GM21717 (cell line): ENCODE measurements at regions not wholly inside any gene's neighbourhood (a gene's known extent, or its start where the extent isn't known, plus 50 kb on each side); places are given as distances from the start of the nearest gene placed in this dataset.
A peak's percentile ranks its signal among the peaks of the same experiment; 100 is the strongest.
"Not testable (repeated sequence)": the region's sequence is repeated elsewhere in the genome, so short reads cannot be mapped to it uniquely, and the experiment has no call there.

ENCODE experiments used
- ATAC-seq: cut with Tn5 transposase; IDR thresholded peaks from one replicate; pipeline ENCODE4 v1.9.1; 2021; ENCODE audit warnings: mild to moderate bottlenecking, moderate library complexity; ENCODE audit not compliant: unreplicated experiment

DNA sequence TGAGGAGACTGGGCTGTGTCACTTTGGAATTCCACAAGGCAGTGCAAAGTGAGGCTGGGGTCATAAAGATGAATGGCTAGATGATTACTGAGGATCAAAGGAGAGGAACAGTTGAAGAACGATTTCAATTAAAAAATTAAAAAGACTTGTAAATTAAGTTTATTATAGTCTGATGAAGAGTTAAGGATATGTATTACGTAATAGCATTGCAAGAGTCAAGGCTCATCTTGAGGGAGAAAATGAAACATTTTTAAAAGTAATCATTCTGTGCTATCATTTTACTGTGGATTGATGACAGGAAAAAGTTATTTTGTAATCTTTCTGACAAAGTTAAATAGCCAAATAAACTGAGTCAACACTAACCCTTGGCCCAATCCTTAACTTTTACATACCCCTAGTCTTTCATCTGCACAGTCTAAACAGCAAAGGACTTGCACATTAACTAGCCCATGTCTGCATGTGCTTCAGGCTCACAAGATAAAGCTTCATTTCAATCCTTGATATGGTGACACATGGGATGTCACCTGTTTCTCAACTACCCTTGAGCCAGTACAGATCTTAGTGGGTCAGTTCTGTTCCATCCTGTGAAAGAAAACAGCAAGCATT is 465.5 kb upstream of the CTSO start:
- ATAC-seq, result no peak

DNA sequence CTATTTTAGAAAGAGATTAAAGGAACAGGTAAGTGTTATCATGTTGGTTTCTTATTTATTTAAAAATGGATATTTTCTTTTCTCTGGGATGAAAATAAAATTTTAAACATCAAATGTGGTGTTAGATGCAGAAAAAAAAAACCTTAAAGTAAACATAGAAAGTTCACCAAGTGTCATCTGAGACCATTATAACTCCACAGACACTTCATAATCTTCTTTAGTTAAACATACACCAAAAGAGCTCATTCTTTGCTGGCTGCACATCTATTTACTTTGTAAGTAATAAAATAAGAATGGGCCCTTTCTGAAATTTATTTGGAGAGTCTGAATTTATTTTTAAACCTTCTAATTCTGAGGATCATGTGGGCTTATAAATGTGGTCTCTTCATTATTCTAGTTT is 460.7 kb upstream of the CTSO start:
- no peak for ATAC-seq

DNA sequence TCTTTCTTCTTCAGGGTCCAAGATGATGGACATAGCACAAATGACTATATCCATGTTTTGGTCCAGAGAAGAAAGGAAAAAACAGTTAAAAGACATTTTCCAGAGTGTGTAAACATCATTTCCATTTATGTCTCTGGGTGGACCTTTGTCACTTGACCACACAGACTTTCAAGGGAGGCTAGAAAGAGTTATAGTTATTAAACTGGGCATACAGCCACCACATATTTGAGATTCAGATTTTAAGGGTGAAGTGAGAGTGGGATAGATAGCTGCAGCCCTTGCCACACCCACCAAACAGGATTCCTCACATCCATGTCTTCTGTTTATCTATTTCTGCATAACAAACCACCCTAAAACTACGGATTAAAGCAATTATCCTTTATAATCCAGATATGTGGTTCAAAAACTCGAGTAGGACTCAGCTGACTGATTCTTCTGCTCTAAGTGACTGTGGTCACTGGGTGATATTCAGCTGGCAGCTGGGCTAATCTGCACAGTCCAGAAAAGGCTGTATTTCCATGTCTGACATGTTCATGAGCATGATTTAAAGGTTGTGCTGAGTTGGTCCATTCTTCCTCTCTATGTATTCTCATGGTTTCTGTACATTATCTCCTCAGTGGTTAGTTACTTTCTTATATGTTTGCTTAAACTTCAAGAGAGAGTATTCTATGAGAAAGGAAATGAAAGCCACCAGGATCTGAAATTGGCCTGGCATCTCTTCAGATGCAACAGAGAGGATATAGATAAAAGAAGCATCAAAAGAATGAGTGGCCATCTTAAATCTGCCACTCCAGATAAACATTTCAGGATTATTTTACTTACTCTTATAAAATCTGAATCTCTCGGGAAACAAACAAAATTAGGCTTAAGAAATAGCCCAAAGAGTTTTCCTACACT is 459.8 kb upstream of the CTSO start:
- ATAC-seq, result no peak

- ATAC-seq, result no peak
Measured at GRCh38 chr4:156411531-156411930, 457.9 kb upstream of the CTSO start.

DNA sequence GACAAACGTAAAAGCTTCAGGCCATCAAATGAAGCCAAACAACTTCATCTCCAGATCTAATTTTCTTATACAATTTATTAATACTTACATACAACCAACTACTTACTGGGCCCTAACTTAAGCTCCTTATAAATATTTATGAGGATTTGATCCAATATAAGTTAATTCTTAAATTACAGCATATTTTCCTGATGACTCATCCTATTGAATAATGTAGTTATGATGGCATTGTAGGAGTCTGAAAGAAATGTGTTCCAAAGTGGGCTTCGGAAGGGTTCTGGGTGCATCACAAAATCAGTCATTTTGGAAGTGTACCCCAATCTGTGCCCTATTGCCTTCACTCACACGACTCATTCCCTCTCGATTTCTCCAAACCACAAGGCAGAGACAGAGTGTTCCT is 455.1 kb upstream of the CTSO start:
- ATAC-seq, result no peak

GRCh38 chr4:156401371-156401770 is 447.7 kb upstream of the CTSO start:
- ATAC-seq, result no peak

GRCh38 chr4:156396534-156396933 is 442.9 kb upstream of the CTSO start:
- no peak for ATAC-seq

DNA sequence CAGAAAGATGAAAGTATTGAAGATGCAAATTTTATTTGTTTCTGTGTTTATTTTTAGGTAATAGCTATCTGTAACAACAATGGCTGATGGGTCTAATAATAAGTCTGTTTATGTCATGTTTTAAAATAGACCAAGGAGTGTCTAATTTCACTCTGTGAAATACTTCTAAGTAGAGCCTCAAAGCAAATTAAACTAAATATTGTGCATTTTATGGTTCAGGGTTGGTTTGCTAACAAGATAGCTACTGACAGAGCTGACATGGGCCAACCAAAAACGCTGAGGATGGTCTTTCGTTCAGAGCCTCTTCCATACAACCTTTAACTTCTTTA is 437.6 kb upstream of the CTSO start:
- peak; percentile 46 for ATAC-seq

DNA sequence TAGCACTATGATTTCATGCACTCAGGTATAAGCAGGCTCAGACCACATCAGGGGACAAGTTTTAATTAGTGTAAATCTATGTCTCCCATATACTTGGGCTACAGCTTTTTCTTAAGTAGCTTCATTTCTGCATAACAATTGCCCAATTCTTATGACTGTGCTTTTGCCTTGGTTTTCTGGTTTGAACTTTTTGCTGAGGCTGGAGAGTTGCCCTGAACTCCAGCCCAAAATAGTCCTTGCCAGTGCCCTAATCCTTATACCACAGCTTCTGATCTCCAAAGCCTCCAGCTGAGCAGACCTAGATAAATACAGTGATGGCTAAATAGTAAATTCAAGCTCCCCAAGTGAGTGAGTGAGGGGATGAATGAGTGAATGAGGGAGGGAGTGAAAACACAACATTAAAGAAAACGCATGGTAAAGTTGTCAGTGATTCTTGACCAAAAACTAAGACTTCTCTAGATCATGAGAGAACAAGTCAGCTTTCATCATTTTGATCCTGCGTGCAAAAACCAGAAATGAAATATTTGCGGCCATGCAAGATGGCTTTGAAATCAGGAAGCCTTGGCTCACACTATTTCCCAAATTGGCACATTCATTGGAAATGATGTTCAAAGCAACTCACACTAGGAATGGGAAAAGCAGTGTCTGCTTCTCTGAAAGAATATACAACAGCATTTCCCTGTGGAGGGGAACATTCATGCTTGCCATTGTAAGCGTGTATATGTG is 437.1 kb upstream of the CTSO start:
- ATAC-seq, result peak; percentile 9

DNA sequence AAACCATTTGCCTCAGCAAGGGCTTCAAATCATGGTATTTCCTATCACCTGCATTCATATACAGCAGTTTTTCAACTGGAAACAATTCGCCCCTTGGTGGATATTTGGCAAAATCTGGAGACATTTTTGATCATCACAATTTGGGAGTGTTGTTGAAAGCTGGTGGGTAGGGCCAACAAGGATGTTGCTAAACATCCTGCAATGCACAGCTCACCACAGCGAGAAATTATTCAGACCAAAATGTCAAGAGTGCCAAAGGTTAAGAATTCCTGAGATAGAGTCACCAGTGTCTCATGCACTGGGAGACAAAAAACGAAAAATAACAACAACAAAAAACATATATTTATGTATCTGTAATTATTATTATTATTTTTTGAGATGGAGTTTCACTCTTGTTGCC is 435.2 kb upstream of the CTSO start:
- no peak for ATAC-seq

DNA sequence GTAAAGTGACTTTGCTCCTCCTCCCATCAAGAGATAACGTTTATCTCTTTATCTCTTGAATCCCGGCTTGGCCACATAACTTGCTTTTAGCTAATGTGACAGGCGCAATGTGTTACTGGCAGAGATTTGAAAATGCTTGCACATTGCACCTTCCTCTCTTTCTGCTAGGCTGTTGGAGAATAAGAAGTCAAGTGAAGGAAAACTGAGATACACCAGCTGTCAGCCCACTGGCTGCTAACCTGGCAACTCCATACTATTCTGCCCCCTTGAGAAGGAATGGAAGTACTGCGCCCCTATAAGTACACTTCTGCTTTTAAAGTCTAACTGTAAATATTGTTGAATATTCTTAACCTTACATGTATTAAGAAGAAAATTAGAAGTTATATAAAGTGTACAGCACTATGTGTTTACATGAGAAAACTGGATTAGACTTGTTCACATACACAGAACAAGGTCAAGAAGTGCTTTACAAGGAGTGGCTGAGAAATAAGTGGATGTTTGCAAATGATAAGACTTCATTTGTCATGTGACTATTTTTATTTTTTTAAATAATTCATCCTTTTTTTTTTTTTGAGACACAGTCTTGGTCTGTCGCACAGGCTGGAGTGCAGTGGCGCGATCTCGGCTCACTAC is 424.5 kb upstream of the CTSO start:
- ATAC-seq, result no peak

DNA sequence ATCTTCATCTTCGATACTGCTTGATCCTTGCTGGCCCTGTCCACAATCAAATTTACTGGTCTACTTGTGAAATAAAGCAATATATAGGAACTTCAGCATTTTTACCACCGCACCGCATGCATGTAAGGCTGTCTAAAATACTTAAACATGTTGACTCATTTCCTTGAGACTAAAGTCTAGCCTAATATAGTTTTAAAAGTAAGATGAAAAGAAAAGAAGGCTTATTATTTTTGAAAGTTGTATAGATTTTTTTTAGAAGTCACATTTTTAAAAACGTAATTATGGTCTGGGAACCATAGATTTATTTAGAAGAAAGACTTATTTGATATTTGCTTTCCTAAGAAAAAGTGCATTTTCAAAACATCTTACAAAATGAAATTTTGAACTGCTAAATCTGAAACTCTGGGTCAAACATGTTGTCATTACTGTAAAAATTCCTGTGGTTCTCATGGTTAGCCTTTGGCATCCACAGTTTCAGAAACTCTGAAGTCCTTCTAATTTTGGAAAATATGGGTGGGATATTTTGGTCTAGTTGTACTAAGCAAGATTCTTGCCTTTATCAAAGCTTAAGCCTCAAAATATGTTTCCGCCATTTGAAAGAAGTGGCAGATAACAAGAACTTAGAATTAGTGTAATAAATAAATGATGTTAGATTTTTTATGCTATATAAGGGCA is 423.5 kb upstream of the CTSO start:
- no peak for ATAC-seq

- ATAC-seq, result no peak
Measured at GRCh38 chr4:156374894-156375293, 421.2 kb upstream of the CTSO start.

- no peak for ATAC-seq
Measured at GRCh38 chr4:156374069-156374468, 420.4 kb upstream of the CTSO start.

- ATAC-seq, result not testable (repeated sequence)
Measured at GRCh38 chr4:156367502-156367901, 413.8 kb upstream of the CTSO start.

GRCh38 chr4:156362581-156362980 is 408.9 kb upstream of the CTSO start:
- no peak for ATAC-seq

DNA sequence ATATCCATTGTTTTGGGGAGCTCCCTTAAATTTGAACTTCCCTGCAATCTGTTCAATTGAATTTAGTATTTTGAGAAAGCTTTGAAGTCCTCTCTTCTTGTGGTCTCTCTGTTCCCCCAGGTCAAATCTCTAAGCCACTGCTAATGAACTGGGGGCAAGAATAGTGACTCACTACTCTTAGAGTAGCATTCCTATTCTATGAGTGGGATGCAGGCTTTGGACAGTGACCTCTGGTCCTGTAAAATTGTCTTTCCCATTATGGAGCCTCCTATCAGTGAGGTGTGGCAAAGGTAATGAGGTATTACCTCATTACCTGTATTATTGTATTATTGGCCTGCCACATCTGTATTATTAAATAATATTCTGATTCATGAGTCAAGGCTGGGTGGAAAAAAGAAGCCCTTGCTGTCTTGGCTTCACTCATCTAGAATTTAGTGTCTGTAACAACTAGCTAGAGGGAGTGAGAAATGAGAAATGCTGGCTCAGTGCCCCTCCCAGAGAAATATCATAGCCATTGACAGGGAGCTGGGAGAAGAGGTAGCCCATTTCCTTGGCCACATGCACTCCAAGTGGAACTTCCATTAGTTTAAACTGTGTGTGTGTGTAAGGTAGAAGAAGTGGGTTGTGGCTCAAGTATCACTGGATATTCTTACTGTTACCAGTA is 393.9 kb upstream of the CTSO start:
- no peak for ATAC-seq

- no peak for ATAC-seq
Measured at GRCh38 chr4:156346959-156347385, 393.3 kb upstream of the CTSO start.

- ATAC-seq, result no peak
Measured at GRCh38 chr4:156344397-156344796, 390.7 kb upstream of the CTSO start.

GRCh38 chr4:156336511-156336910 is 382.8 kb upstream of the CTSO start:
- no peak for ATAC-seq
